ENCODE measurements at regions not wholly inside any gene's neighbourhood (a gene's known extent, or its start where the extent isn't known, plus 50 kb on each side); places are given as distances from the start of the nearest gene placed in this dataset.

DNA sequence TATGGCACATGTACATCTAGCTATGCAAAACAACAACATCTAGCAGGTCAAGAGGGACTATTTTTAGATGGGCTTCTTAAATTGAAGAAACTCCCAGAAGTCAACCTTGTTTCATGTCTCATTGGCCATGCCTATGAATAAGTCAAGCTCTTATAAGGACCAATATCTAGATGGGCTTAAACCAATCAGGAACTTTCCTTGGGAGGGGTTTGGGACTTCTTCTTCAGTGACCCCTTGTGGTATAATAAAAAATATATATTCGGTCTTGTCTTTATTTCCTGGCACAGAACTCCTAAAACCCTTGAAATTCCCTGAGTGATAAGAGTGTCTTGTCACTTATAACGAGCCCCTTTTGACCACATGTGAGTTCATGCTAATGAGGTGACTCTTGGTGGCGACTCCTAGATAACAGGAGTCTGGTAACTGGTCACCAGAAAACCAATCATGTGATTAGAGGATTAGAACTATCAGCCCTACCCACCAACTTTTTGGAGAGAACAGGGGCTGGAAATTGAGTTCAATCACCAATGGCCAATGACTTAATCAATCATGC, 218.3 kb downstream of the HHIPL2 start:
- peaks cover 7% of the 10 kb centered on the region for H3K27me3 ChIP-seq (ENCODE audit: low read depth, low read length)
- no peak for TF ChIP-seq EZH2phosphoT487 (IDR thresholded peaks at IDR 0.05; ENCODE audit: low read depth)
- TF ChIP-seq, protein P1, sequence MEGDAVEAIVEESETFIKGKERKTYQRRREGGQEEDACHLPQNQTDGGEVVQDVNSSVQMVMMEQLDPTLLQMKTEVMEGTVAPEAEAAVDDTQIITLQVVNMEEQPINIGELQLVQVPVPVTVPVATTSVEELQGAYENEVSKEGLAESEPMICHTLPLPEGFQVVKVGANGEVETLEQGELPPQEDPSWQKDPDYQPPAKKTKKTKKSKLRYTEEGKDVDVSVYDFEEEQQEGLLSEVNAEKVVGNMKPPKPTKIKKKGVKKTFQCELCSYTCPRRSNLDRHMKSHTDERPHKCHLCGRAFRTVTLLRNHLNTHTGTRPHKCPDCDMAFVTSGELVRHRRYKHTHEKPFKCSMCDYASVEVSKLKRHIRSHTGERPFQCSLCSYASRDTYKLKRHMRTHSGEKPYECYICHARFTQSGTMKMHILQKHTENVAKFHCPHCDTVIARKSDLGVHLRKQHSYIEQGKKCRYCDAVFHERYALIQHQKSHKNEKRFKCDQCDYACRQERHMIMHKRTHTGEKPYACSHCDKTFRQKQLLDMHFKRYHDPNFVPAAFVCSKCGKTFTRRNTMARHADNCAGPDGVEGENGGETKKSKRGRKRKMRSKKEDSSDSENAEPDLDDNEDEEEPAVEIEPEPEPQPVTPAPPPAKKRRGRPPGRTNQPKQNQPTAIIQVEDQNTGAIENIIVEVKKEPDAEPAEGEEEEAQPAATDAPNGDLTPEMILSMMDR (IDR thresholded peaks at IDR 0.05; ENCODE audit: low read depth, low read length), result no peak
- H3K4me2 ChIP-seq (ENCODE audit: low read length), result no peak overlapping the region
- no peak overlapping the region for H3K27ac ChIP-seq (ENCODE audit: low read length)
- H4K20me1 ChIP-seq (ENCODE audit: insufficient read depth, low read length), result no peaks in the 10 kb centered on the region
- no peak overlapping the region for H2AFZ ChIP-seq (ENCODE audit: low read depth, low read length)
- H3K79me2 ChIP-seq (ENCODE audit: low read length), result no peaks in the 10 kb centered on the region
- H3K9ac ChIP-seq (ENCODE audit: low read length), result no peak overlapping the region
- H3K9me3 ChIP-seq (ENCODE audit: insufficient read depth, low read length), result no peaks in the 10 kb centered on the region
- H3K36me3 ChIP-seq (replicated peaks; ENCODE audit: low read depth, low read length), result no peaks in the 10 kb centered on the region
- H3K4me3 ChIP-seq (ENCODE audit: low read length), result no peak overlapping the region
- no peaks in the 10 kb centered on the region for H3K4me1 ChIP-seq (ENCODE audit: low read length)

DNA sequence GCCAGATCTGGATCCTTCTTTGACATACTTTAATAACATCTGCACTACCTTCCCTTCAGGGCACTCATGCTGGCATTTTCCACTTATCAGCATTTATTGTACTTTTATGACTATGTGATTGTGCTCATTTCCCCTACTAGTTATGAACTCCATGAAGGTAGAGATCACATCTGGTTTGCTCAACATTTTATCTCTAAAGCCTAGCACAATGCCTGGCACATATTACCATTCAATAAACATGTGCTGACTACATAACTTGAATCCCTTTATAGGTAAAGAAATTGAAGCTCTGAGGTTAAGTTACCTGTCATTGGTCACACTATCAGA, 221.2 kb downstream of the HHIPL2 start:
- H3K4me3 ChIP-seq (ENCODE audit: low read length), result no peak overlapping the region
- H4K20me1 ChIP-seq (ENCODE audit: insufficient read depth, low read length), result no peaks in the 10 kb centered on the region
- no peaks in the 10 kb centered on the region for H3K9me3 ChIP-seq (ENCODE audit: insufficient read depth, low read length)

DNA sequence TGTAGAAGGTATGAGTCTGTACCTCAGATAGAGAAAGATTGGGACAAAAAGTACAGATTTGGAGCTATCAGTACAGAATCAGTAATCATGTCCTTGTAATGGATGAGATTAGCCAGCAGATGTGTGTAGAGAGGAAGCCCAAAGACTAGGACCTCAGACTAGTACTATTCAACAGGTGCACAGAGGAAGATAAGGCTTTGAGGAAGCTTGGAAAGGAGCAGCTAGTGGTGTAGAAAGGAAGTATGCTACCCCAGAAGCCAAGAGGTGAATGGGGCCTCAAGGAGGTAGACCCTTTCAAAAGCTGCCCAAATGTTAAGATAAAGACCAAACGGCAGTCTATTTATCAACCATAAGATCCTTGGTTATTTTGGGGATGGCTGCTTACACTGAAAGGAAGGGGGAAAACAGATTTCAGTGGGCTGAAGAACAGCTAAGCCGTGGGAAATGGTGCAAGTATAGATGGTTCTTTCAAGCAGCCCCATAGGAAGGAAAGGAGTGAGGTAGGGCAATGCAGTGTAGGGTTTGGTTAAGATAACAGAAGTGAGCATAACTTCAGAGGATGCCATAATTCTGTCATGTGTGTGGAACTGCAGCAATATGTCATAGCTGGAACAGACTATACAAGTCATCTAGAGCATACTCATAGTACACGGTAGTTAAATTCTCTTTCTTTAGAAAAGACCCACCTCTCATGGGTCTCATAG, 221.7 kb downstream of the HHIPL2 start:
- no peaks in the 10 kb centered on the region for H3K4me1 ChIP-seq (ENCODE audit: low read length)
- no peak overlapping the region for H2AFZ ChIP-seq (ENCODE audit: low read depth, low read length)
- no peak for TF ChIP-seq EZH2phosphoT487 (IDR thresholded peaks at IDR 0.05; ENCODE audit: low read depth)
- TF ChIP-seq, protein P1 (IDR thresholded peaks at IDR 0.05; ENCODE audit: low read depth, low read length), result no peak
- H3K27me3 ChIP-seq (ENCODE audit: low read depth, low read length), result peaks cover 3% of the 10 kb centered on the region; the same call in 1 of the 2 replicates
- H3K27ac ChIP-seq (ENCODE audit: low read length), result no peak overlapping the region
- no peak overlapping the region for H3K4me2 ChIP-seq (ENCODE audit: low read length)
- H3K9ac ChIP-seq (ENCODE audit: low read length), result no peak overlapping the region
- H3K4me3 ChIP-seq (ENCODE audit: low read length), result no peak overlapping the region
- H3K36me3 ChIP-seq (replicated peaks; ENCODE audit: low read depth, low read length), result no peaks in the 10 kb centered on the region
- no peaks in the 10 kb centered on the region for H3K9me3 ChIP-seq (ENCODE audit: insufficient read depth, low read length)
- H4K20me1 ChIP-seq (ENCODE audit: insufficient read depth, low read length), result no peaks in the 10 kb centered on the region
- H3K79me2 ChIP-seq (ENCODE audit: low read length), result no peaks in the 10 kb centered on the region

More for the DNA sequence above, 221.2 kb downstream of the HHIPL2 start:
- H3K4me2 ChIP-seq (ENCODE audit: low read length), result no peak overlapping the region
- no peaks in the 10 kb centered on the region for H3K4me1 ChIP-seq (ENCODE audit: low read length)
- no peak overlapping the region for H3K27ac ChIP-seq (ENCODE audit: low read length)
- peaks cover 4% of the 10 kb centered on the region for H3K27me3 ChIP-seq (ENCODE audit: low read depth, low read length)
- H3K36me3 ChIP-seq (replicated peaks; ENCODE audit: low read depth, low read length), result no peaks in the 10 kb centered on the region
- H3K9ac ChIP-seq (ENCODE audit: low read length), result no peak overlapping the region
- no peaks in the 10 kb centered on the region for H3K79me2 ChIP-seq (ENCODE audit: low read length)
- TF ChIP-seq EZH2phosphoT487 (IDR thresholded peaks at IDR 0.05; ENCODE audit: low read depth), result no peak
- TF ChIP-seq, protein P1 (IDR thresholded peaks at IDR 0.05; ENCODE audit: low read depth, low read length), result no peak
- H2AFZ ChIP-seq (ENCODE audit: low read depth, low read length), result no peak overlapping the region

DNA sequence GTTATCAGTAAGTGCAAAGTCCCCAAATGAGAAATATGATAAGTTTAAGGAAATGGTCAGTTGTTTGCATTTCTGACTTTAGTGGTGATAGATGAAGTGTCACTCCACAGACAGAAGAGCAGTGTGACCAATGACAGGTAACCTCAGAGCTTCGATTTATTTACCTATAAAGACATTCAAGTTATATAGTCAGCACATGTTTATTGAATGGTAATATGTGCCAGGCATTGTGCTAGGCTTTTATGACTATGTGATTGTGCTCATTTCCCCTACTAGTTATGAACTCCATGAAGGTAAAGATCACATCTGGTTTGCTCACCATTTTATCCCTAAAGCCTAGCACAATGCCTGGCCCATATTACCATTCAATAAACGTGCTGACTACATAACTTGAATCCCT, 222.4 kb downstream of the HHIPL2 start:
- no peak overlapping the region for H3K27ac ChIP-seq (ENCODE audit: low read length)
- H3K4me2 ChIP-seq (ENCODE audit: low read length), result no peak overlapping the region
- no peak overlapping the region for H3K9ac ChIP-seq (ENCODE audit: low read length)
- no peaks in the 10 kb centered on the region for H3K4me1 ChIP-seq (ENCODE audit: low read length)
- H3K79me2 ChIP-seq (ENCODE audit: low read length), result no peaks in the 10 kb centered on the region
- H3K4me3 ChIP-seq (ENCODE audit: low read length), result no peak overlapping the region
- H3K9me3 ChIP-seq (ENCODE audit: insufficient read depth, low read length), result no peaks in the 10 kb centered on the region
- H2AFZ ChIP-seq (ENCODE audit: low read depth, low read length), result no peak overlapping the region
- H3K27me3 ChIP-seq (ENCODE audit: low read depth, low read length), result peaks cover 3% of the 10 kb centered on the region; the same call in 1 of the 2 replicates
- H4K20me1 ChIP-seq (ENCODE audit: insufficient read depth, low read length), result no peaks in the 10 kb centered on the region
- no peaks in the 10 kb centered on the region for H3K36me3 ChIP-seq (replicated peaks; ENCODE audit: low read depth, low read length)
- TF ChIP-seq EZH2phosphoT487 (IDR thresholded peaks at IDR 0.05; ENCODE audit: low read depth), result no peak
- TF ChIP-seq, protein P1 (IDR thresholded peaks at IDR 0.05; ENCODE audit: low read depth, low read length), result no peak
